ENCODE measurements at regions not wholly inside any gene's neighbourhood (a gene's known extent, or its start where the extent isn't known, plus 50 kb on each side); places are given as distances from the start of the nearest gene placed in this dataset.

- no peaks in the 10 kb centered on the region for H3K36me3 ChIP-seq (ENCODE audit: control insufficient read depth, insufficient read depth, low read length)
- no peak overlapping the region for H2AFZ ChIP-seq (ENCODE audit: low read length)
- no peak overlapping the region for H3K4me2 ChIP-seq (ENCODE audit: extremely low read depth, insufficient read depth, low read length)
- H3K79me2 ChIP-seq (ENCODE audit: control insufficient read depth, insufficient read depth, low read length), result no peaks in the 10 kb centered on the region
- no peak overlapping the region for H3K4me3 ChIP-seq (replicated peaks in 1 of 4; ENCODE audit: control extremely low read depth in 1 of 4, insufficient read depth in 1 of 4, low read depth in 3 of 4, low read length in 4 of 4)
- no peak for DNase-seq (ENCODE audit: low read depth in 2 of 2)
- H3K27ac ChIP-seq (ENCODE audit: insufficient read depth, low read length), result no peak overlapping the region
- H3K9me3 ChIP-seq (ENCODE audit: control insufficient read depth, insufficient read depth, low read depth, low read length), result no peaks in the 10 kb centered on the region
- no peaks in the 10 kb centered on the region for H3K27me3 ChIP-seq (ENCODE audit: control insufficient read depth, insufficient read depth, low read length)
- H4K20me1 ChIP-seq (ENCODE audit: control insufficient read depth, extremely low read depth, insufficient read depth, low read length), result no peaks in the 10 kb centered on the region
- no peak overlapping the region for H3K9ac ChIP-seq (ENCODE audit: insufficient read depth, low read length)
- H3K4me1 ChIP-seq (ENCODE audit: control insufficient read depth, extremely low read depth, insufficient read depth, low read length), result no peaks in the 10 kb centered on the region
- TF ChIP-seq CTCF (conservative IDR thresholded peaks at IDR 0.05 in 1 of 2, IDR thresholded peaks at IDR 0.05 in 1 of 2; ENCODE audit: low read depth in 1 of 2, low read length in 2 of 2) (no peak), EZH2 (IDR thresholded peaks at IDR 0.05; ENCODE audit: low read length, missing control alignments) (no peak)
Observed at GRCh38 chr7:96605045-96605716, 104.5 kb downstream of the SEM1 start.

DNA sequence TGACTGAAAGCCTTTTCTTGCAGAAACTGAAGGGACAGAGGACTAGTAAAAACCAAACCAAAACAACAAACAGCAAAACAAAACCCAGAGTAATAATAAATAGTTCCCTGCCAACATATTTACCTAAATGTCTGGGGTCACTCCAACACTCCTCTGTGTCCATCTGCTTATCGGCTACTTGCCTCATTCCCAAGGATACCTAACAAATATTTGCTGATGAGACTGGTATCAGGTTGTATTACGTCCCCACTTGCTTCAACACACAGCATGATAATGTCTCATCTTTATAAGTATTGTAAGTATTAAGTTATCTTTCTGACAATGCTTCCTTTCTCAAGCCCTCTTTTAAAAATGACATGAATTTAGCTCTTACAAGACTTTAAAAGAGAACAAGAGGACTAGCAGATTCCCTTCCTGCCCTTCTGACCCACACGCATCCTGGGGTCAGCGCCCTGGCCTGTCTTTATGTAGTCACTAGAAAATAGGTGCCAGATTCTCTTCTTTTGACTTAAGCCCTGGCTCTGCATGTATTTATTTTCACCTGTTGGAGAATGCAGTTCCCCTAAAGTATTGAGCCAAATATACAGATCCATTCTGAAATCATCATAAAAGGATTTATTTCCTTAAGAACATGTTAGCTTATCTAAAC, 110.2 kb downstream of the SEM1 start:
- Histone ChIP-seq H3K9me3 (ENCODE audit: control insufficient read depth, insufficient read depth, low read depth, low read length) (no peaks in the 10 kb centered on the region), H3K9ac (ENCODE audit: insufficient read depth, low read length) (no peak overlapping the region), H4K20me1 (ENCODE audit: control insufficient read depth, extremely low read depth, insufficient read depth, low read length) (no peaks in the 10 kb centered on the region), H3K27ac (ENCODE audit: insufficient read depth, low read length) (no peak overlapping the region), H3K79me2 (ENCODE audit: control insufficient read depth, insufficient read depth, low read length) (no peaks in the 10 kb centered on the region), H3K4me2 (ENCODE audit: extremely low read depth, insufficient read depth, low read length) (no peak overlapping the region), H3K4me1 (ENCODE audit: control insufficient read depth, extremely low read depth, insufficient read depth, low read length) (no peaks in the 10 kb centered on the region), H3K27me3 (ENCODE audit: control insufficient read depth, insufficient read depth, low read length) (no peaks in the 10 kb centered on the region), H3K36me3 (ENCODE audit: control insufficient read depth, insufficient read depth, low read length) (no peaks in the 10 kb centered on the region), H2AFZ (ENCODE audit: low read length) (no peak overlapping the region), H3K4me3 (replicated peaks in 1 of 4; ENCODE audit: control extremely low read depth in 1 of 4, insufficient read depth in 1 of 4, low read depth in 3 of 4, low read length in 4 of 4) (no peak overlapping the region)
- DNase-seq (ENCODE audit: low read depth in 2 of 2), result no peak
- TF ChIP-seq CTCF (conservative IDR thresholded peaks at IDR 0.05 in 1 of 2, IDR thresholded peaks at IDR 0.05 in 1 of 2; ENCODE audit: low read depth in 1 of 2, low read length in 2 of 2), result no peak
- TF ChIP-seq EZH2 (IDR thresholded peaks at IDR 0.05; ENCODE audit: low read length, missing control alignments), result no peak

DNA sequence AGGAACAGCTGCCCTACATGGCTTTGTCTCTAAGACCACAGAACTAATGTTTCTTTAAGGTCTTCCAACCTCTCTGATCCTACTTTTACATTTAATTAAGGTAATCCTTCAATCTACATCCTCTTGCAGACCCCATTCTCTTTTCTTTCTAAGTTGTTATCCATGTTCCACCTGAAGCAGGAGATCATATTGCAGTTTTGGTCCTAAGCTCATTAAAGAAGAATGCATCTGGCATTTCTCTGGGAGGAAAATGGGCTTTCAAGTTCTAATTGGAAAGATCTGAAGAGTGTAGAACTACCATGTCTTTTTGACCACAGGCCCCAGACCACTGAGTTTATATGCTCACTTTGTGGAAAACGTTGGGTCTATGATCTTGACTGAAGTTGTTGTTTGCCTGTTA, 111.2 kb downstream of the SEM1 start:
- Histone ChIP-seq H3K36me3 (ENCODE audit: control insufficient read depth, insufficient read depth, low read length) (no peaks in the 10 kb centered on the region), H3K4me3 (replicated peaks in 1 of 4; ENCODE audit: control extremely low read depth in 1 of 4, insufficient read depth in 1 of 4, low read depth in 3 of 4, low read length in 4 of 4) (no peak overlapping the region), H3K27me3 (ENCODE audit: control insufficient read depth, insufficient read depth, low read length) (no peaks in the 10 kb centered on the region), H2AFZ (ENCODE audit: low read length) (no peak overlapping the region), H3K9ac (ENCODE audit: insufficient read depth, low read length) (no peak overlapping the region), H4K20me1 (ENCODE audit: control insufficient read depth, extremely low read depth, insufficient read depth, low read length) (no peaks in the 10 kb centered on the region), H3K4me2 (ENCODE audit: extremely low read depth, insufficient read depth, low read length) (no peak overlapping the region), H3K9me3 (ENCODE audit: control insufficient read depth, insufficient read depth, low read depth, low read length) (no peaks in the 10 kb centered on the region), H3K79me2 (ENCODE audit: control insufficient read depth, insufficient read depth, low read length) (no peaks in the 10 kb centered on the region), H3K4me1 (ENCODE audit: control insufficient read depth, extremely low read depth, insufficient read depth, low read length) (no peaks in the 10 kb centered on the region), H3K27ac (ENCODE audit: insufficient read depth, low read length) (no peak overlapping the region)
- TF ChIP-seq EZH2 (IDR thresholded peaks at IDR 0.05; ENCODE audit: low read length, missing control alignments) (no peak), CTCF (conservative IDR thresholded peaks at IDR 0.05 in 1 of 2, IDR thresholded peaks at IDR 0.05 in 1 of 2; ENCODE audit: low read depth in 1 of 2, low read length in 2 of 2) (no peak)
- DNase-seq (ENCODE audit: low read depth in 2 of 2), result no peak

Data from fibroblast of lung (primary cell).